GM12873 (cell line): ENCODE measurements at regions not wholly inside any gene's neighbourhood (a gene's known extent, or its start where the extent isn't known, plus 50 kb on each side); places are given as distances from the start of the nearest gene placed in this dataset.

ENCODE experiments used
- TF ChIP-seq, protein P1 (sequence below): IDR thresholded peaks from 2 replicates; pipeline ENCODE4 v1.5.1; 2012; ENCODE audit warnings: low read depth, mild to moderate bottlenecking, moderate library complexity, low read length, control low read depth; ENCODE audit not compliant: insufficient read depth; ENCODE audit errors: missing control alignments

DNA sequence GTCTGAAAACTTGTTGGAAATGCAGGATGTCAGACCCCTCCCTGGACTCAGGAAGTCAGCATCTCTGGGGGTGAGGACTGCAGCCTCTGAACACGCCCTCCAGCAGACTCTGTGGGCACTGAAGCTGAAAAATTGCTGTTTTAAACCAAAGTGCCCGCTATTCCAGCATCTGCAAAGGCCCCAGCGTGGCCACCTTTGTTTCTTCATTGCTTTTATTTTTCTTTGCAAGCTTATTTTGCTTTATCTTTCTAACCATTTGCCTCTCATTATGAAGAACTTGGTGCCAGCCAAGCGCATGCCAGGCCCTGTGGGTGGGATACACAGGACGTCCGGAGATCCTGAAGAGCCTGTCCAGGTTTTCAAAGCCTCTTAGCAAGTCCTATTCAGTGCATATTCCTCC lies 203.9 kb upstream of the CST7 start:
- TF ChIP-seq, protein P1, sequence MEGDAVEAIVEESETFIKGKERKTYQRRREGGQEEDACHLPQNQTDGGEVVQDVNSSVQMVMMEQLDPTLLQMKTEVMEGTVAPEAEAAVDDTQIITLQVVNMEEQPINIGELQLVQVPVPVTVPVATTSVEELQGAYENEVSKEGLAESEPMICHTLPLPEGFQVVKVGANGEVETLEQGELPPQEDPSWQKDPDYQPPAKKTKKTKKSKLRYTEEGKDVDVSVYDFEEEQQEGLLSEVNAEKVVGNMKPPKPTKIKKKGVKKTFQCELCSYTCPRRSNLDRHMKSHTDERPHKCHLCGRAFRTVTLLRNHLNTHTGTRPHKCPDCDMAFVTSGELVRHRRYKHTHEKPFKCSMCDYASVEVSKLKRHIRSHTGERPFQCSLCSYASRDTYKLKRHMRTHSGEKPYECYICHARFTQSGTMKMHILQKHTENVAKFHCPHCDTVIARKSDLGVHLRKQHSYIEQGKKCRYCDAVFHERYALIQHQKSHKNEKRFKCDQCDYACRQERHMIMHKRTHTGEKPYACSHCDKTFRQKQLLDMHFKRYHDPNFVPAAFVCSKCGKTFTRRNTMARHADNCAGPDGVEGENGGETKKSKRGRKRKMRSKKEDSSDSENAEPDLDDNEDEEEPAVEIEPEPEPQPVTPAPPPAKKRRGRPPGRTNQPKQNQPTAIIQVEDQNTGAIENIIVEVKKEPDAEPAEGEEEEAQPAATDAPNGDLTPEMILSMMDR, result no peak

DNA sequence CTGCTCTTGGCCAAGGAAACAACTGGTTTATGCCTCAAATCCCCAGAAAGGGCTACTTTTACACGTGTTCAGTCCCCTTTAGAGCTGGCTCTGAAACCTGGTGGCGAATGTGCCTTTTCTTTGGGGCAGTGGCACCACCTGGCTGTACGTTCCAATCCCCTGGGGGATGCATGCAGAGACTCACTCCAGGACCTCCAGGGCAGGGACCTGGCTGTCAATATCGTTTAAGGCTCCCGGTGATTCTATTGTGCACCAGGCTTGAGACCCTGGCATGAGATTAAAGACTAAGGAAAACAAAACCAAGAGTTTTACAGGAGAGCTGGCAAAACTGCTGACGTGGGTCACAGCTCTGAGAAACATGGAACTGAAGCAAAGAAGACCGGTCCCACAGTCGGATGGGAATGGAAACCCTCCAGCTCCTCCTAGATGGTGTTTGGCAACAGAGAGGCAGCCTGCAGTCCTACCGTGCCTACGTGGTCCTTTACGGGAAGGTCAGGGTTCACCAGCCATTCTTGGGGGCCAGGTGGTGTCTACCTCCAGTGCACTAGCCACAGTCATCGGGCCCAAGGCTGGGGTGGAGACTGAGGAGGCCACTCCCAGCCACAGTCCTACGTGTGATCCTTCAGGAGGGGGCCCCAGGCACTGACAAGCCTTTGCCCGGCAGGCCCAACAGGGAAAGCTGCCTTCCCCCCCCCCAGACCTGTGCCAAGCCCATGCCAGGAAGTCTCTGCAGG lies 203.3 kb upstream of the CST7 start:
- TF ChIP-seq, protein P1, result no peak

DNA sequence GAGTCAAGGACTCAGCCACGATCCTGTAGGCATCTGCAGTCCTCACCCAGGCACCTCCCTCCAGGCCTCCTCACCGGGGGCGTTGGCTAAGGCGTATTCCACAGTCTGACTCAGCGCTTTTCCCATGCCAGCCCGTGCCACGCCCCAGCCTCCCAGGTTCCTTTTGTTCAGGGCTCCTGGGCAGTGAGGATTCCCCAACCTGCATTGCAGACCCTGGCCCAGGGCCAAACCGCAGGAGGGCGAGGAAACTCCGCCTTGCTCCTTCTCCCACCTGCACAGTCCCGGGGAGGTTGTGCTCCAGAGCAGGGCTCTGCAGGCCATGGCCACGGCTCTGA lies 202.8 kb upstream of the CST7 start:
- TF ChIP-seq, protein P1, result no peak

DNA sequence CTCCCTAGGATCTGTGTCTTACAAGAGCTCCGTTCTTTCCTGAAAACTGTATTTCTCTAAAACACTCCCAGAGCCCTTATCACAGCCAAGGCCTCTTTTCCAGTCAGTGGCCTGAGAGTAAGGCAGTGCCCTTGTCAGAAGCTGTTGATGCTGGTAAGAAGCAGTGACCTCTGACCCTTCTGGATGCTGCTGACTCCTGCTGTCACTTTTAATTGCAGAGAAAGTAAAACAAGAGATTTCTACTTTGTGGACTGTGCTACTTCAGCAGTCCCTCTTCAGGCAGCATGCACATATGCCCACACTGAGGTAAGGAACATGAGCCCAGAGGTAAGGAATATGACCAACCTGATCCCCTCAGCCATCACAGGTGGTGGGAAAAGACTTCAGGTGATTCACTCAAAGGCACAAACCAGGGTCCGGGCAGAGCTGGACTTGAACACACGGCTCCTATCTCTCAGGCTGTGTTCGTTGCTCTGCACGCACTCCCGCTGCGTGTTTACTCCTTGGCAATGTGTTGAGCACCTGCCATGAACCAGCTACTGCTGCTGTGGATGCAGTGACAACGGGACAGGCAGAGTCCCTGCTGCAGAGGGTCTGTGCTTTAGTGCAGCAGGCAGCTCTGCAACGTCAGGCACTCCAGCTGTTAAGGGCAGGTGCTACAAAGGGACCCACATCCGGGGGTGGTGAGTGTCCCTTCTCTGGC lies 201.9 kb upstream of the CST7 start:
- TF ChIP-seq, protein P1, result no peak

DNA sequence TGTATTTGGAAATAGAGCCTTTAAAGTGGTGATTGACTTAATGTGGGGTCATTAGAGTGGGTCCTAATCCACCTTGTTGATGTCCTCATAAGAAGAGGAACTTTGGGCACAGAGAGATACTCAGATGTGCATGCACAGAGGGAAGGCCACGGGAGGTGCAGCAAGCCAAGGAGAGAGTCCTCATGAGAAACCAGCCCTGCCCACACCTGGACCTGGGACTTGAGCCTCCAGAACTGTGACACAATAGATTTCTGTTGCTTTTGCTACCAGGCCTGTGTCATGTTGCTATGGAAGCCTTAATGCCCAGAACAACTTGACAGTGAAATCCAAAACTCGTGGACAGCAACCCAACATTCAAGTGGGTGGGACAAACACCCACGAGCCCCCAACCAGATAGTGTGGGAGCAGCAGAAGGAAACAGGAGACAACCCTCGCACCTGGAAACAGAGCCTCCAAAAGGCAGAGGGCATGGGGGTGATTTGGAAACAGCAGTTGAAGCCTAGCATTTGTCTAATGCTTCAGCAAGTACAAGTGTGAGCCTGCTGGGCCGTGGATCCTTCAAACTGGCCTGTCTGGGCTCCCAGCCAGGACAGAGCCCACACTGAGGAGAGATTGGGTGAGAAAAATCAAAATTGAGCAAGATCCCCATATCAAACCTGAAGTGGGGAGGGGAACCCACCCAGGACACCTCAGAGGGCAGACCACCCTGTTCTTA lies 201.0 kb upstream of the CST7 start:
- TF ChIP-seq, protein P1, result no peak

DNA sequence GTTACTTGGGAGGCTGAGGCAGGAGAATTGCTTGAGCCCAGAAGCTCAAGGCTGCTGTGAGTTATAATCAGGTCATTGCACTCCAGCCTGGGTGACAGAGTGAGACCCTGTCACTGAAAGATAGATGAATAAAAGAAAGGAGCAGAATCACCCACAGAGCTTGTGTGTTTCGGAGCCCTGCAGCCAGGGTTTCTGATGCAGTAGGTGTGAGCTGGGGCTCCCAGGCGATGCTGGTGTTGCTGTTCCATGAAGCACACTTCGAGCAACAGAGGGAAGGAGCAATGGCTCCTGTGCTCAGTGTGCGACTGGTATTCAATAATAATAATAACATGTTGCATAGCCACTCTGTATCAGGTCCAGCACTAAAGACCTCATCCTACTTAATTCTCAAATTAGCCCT lies 197.5 kb upstream of the CST7 start:
- TF ChIP-seq, protein P1, result no peak

DNA sequence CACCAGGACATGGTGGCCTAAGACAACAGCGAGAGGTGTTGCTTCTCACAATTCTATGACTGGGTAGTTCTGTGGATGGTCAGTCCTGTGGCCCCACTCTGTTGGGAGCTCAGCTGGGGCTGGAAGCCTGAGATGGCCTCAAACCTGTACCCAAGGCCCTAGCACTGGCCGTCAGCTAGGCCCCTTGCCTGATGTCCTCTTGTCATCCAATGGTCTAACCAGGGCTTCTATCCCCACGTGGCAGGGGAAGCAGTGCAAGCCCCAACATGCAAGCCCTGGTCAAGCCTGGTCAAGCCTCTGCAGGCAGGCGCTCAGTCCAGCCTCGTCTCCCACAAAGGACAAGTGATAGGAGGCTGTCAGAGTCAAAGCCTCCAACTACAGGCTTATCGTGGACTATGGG lies 196.5 kb upstream of the CST7 start:
- TF ChIP-seq, protein P1, result no peak
